HG02759 (cell line): ENCODE measurements at regions not wholly inside any gene's neighbourhood (a gene's known extent, or its start where the extent isn't known, plus 50 kb on each side); places are given as distances from the start of the nearest gene placed in this dataset.

Experiments used
- ATAC-seq: cut with Tn5 transposase; IDR thresholded peaks from one replicate; pipeline ENCODE4 v1.9.1; 2021; ENCODE audit warnings: mild to moderate bottlenecking, moderate library complexity; ENCODE audit not compliant: unreplicated experiment

GRCh38 chr3:145815707-145816413 lies 345.1 kb downstream of the PLOD2 start:
- no peak for ATAC-seq

GRCh38 chr3:145817870-145818483 lies 343.0 kb downstream of the PLOD2 start:
- ATAC-seq, result peak; percentile 74

- ATAC-seq, result no peak
Measured at GRCh38 chr3:145820170-145820569, 340.8 kb downstream of the PLOD2 start.

- ATAC-seq, result no peak
Measured at GRCh38 chr3:145842294-145842902, 318.6 kb downstream of the PLOD2 start.

GRCh38 chr3:145843561-145843960 lies 317.4 kb downstream of the PLOD2 start:
- no peak for ATAC-seq

- ATAC-seq, result no peak
Measured at GRCh38 chr3:145849115-145849514, 311.9 kb downstream of the PLOD2 start.

- no peak for ATAC-seq
Measured at GRCh38 chr3:145854499-145854898, 306.5 kb downstream of the PLOD2 start.

GRCh38 chr3:145857956-145858355 lies 303.0 kb downstream of the PLOD2 start:
- peak; percentile 85 for ATAC-seq

- ATAC-seq, result no peak
Measured at GRCh38 chr3:145864336-145864735, 296.6 kb downstream of the PLOD2 start.

- no peak for ATAC-seq
Measured at GRCh38 chr3:145865399-145866018, 295.5 kb downstream of the PLOD2 start.

GRCh38 chr3:145869958-145870357 lies 291.0 kb downstream of the PLOD2 start:
- ATAC-seq, result peak; percentile 89

GRCh38 chr3:145882436-145882835 lies 278.5 kb downstream of the PLOD2 start:
- ATAC-seq, result no peak

GRCh38 chr3:145889730-145890129 lies 271.3 kb downstream of the PLOD2 start:
- ATAC-seq, result no peak

- no peak for ATAC-seq
Measured at GRCh38 chr3:145892869-145893268, 268.1 kb downstream of the PLOD2 start.

GRCh38 chr3:145893331-145893730 lies 267.7 kb downstream of the PLOD2 start:
- ATAC-seq, result no peak

- ATAC-seq, result peak; percentile 32
Measured at GRCh38 chr3:145898487-145898886, 262.5 kb downstream of the PLOD2 start.

- ATAC-seq, result peak; percentile 29
Measured at GRCh38 chr3:145899241-145899640, 261.7 kb downstream of the PLOD2 start.

- peak; percentile 79 for ATAC-seq
Measured at GRCh38 chr3:145900056-145900829, 260.7 kb downstream of the PLOD2 start.

- ATAC-seq, result no peak
Measured at GRCh38 chr3:145902166-145902565, 258.8 kb downstream of the PLOD2 start.

GRCh38 chr3:145903472-145904013 lies 257.4 kb downstream of the PLOD2 start:
- no peak for ATAC-seq

GRCh38 chr3:145904138-145904537 lies 256.8 kb downstream of the PLOD2 start:
- ATAC-seq, result no peak
